OCI-LY7 (cell line): ENCODE measurements at regions not wholly inside any gene's neighbourhood (a gene's known extent, or its start where the extent isn't known, plus 50 kb on each side); places are given as distances from the start of the nearest gene placed in this dataset.

Experiments used
- BruUV-seq: library from RNA; stranded (reverse); fragments of 400-500 nt; replicated peaks from 2 replicates; lab custom pipeline; 2021; lab: Mats Ljungman, UMichigan
- CTCF ChIA-PET: fragments of 300-600 bp; sonication (Branson Sonifier 250); formaldehyde crosslinking; loops from one replicate; lab custom pipeline; 2022; ENCODE audit warnings: antibody characterized with exemption; ENCODE audit not compliant: unreplicated experiment; lab: Charles Lee
- POLR2A ChIA-PET: fragments of 300-600 bp; sonication (Branson Sonifier 250); formaldehyde crosslinking; loops from one replicate; lab custom pipeline; 2022; ENCODE audit warnings: antibody characterized with exemption; lab: Charles Lee
- DNase-seq: peaks from one replicate; pipeline ENCODE4 v3.0.0-alpha.2; 2015; ENCODE audit warnings: low spot score
- H2AFZ ChIP-seq: fragments of 200-600 bp; sonication (generic), shearing (Covaris generic); 2 replicates; pipeline ENCODE4 v1.6.1; 2014; ENCODE audit warnings: mild to moderate bottlenecking, antibody characterized with exemption, low read length, moderate library complexity
- H3K27ac ChIP-seq: fragments of 200-600 bp; sonication (generic); 2 replicates; pipeline ENCODE4 v1.5.1; 2014; ENCODE audit warnings: mixed run types, low read depth, mild to moderate bottlenecking, moderate library complexity, low read length, inconsistent platforms; ENCODE audit not compliant: poor library complexity, severe bottlenecking
- H3K36me3 ChIP-seq: fragments of 200-600 bp; sonication (generic); 2 replicates; pipeline ENCODE4 v1.6.1; 2014; ENCODE audit warnings: mild to moderate bottlenecking, antibody characterized with exemption, low read length, moderate library complexity, mixed read lengths; ENCODE audit not compliant: insufficient read depth
- H3K4me1 ChIP-seq: fragments of 200-600 bp; sonication (generic); 2 replicates; pipeline ENCODE4 v1.5.1; 2014; ENCODE audit warnings: mild to moderate bottlenecking, low read length; ENCODE audit not compliant: insufficient read depth, poor library complexity, severe bottlenecking
- H3K4me2 ChIP-seq: fragments of 200-600 bp; sonication (generic); 2 replicates; pipeline ENCODE4 v1.6.1; 2014; ENCODE audit warnings: mild to moderate bottlenecking, low read length
- H3K4me3 ChIP-seq: fragments of 200-600 bp; sonication (generic); 2 replicates; pipeline ENCODE4 v1.5.1; 2014; ENCODE audit warnings: mild to moderate bottlenecking, low read depth, low read length; ENCODE audit not compliant: poor library complexity, severe bottlenecking
- H3K79me2 ChIP-seq: fragments of 200-600 bp; sonication (generic); 2 replicates; pipeline ENCODE4 v1.6.1; 2016; ENCODE audit warnings: low read depth, mild to moderate bottlenecking, low read length, moderate library complexity, mixed read lengths; ENCODE audit not compliant: insufficient read depth
- H3K9me2 ChIP-seq: fragments of 200-600 bp; sonication (generic); 2 replicates; pipeline ENCODE4 v1.6.1; 2016; ENCODE audit warnings: mild to moderate bottlenecking, low read length, mixed read lengths; ENCODE audit not compliant: insufficient read depth
- H3K9me3 ChIP-seq: fragments of 200-600 bp; sonication (generic); 2 replicates; pipeline ENCODE4 v1.6.1; 2014; ENCODE audit warnings: mild to moderate bottlenecking, mixed run types, low read length, mixed read lengths
- H4K20me1 ChIP-seq: fragments of 200-600 bp; sonication (generic); 2 replicates; pipeline ENCODE4 v1.6.1; 2014; ENCODE audit warnings: mild to moderate bottlenecking, antibody characterized with exemption, low read length, moderate library complexity, mixed read lengths; ENCODE audit not compliant: insufficient read depth
- EZH2phosphoT487 ChIP-seq: fragments of 200-600 bp; sonication (generic); IDR thresholded peaks from 2 replicates; pipeline ENCODE4 v1.6.1; 2018; ENCODE audit warnings: low read depth, borderline replicate concordance, mild to moderate bottlenecking, mixed run types, antibody characterized with exemption, low read length, moderate library complexity, mixed read lengths
- intact Hi-C: fragments of 100-400 bp; cut with micrococcal nuclease; formaldehyde crosslinking; loops from one replicate; pipeline ENCODE4 v1.10.0; 2022; ENCODE audit not compliant: unreplicated experiment
- TF ChIP-seq, protein P1 (sequence below): fragments of 200-600 bp; sonication (generic); conservative IDR thresholded peaks from 2 replicates; pipeline ENCODE4 v1.5.1; 2014; ENCODE audit warnings: mild to moderate bottlenecking, antibody characterized with exemption, low read length, moderate library complexity, mixed read lengths

DNA sequence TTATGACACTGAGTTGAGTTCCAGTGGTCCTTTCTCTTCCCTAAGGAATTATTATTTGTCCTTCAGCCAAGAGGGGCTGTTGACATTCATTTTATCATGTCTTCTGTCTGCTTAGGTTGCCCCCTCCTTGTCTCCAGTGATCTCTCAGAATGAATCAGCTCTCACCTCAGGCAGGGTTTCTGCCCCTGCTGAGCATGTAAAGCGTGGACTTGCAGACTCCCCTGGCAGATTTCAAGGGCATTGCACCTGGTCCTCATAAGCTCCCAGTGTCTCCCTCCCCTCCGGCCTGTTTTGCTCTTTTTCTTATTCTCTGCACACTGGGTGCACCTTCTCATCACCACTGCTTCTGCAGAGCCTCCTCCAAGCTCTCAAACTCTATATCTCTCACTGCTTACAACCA lies 188.4 kb downstream of the KCNS3 start:
- intact Hi-C loops = no loop called here
- Histone ChIP-seq H4K20me1 (no peaks in the 10 kb centered on the region), H3K79me2 (no peaks in the 10 kb centered on the region), H3K36me3 (no peaks in the 10 kb centered on the region), H2AFZ (no peak overlapping the region), H3K4me2 (no peak overlapping the region), H3K9me2 (no peaks in the 10 kb centered on the region), H3K9me3 (no peaks in the 10 kb centered on the region), H3K27ac (no peak overlapping the region), H3K4me1 (no peaks in the 10 kb centered on the region), H3K4me3 (no peak overlapping the region)
- no TSS peak for BruUV-seq
- ChIA-PET POLR2A (no interaction called here), CTCF (no interaction called here)
- TF ChIP-seq EZH2phosphoT487 = no peak
- TF ChIP-seq, protein P1, sequence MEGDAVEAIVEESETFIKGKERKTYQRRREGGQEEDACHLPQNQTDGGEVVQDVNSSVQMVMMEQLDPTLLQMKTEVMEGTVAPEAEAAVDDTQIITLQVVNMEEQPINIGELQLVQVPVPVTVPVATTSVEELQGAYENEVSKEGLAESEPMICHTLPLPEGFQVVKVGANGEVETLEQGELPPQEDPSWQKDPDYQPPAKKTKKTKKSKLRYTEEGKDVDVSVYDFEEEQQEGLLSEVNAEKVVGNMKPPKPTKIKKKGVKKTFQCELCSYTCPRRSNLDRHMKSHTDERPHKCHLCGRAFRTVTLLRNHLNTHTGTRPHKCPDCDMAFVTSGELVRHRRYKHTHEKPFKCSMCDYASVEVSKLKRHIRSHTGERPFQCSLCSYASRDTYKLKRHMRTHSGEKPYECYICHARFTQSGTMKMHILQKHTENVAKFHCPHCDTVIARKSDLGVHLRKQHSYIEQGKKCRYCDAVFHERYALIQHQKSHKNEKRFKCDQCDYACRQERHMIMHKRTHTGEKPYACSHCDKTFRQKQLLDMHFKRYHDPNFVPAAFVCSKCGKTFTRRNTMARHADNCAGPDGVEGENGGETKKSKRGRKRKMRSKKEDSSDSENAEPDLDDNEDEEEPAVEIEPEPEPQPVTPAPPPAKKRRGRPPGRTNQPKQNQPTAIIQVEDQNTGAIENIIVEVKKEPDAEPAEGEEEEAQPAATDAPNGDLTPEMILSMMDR = no peak
- no peak for DNase-seq

DNA sequence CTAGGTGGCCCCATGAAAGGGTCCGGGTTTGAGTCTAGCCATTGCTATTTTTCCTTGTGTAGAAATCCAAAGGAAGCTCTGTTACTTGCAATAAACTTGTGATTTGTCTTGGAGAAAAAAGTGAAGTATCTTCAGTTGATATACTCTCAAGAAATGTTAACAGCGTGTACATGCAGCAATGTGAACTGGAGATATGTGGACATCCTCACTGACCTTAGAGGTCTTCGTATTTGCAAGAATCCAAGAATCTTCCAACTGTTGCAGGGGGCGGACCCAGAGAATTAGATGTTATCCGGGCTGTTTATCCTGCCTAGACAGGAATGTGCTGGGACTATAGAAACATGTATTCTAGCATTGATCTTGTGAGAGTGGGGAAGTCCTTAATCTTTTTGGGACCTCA lies 187.6 kb downstream of the KCNS3 start:
- no peak for TF ChIP-seq EZH2phosphoT487
- TF ChIP-seq, protein P1 = no peak
- no peaks in the 10 kb centered on the region for H3K79me2 ChIP-seq
- H3K9me3 ChIP-seq = no peaks in the 10 kb centered on the region
- no peak overlapping the region for H2AFZ ChIP-seq
- no peak overlapping the region for H3K4me3 ChIP-seq
- no peaks in the 10 kb centered on the region for H4K20me1 ChIP-seq
- ChIA-PET CTCF (no interaction called here), POLR2A (no interaction called here)
- intact Hi-C loops = no loop called here
- no TSS peak for BruUV-seq
- H3K36me3 ChIP-seq = no peaks in the 10 kb centered on the region
- H3K4me2 ChIP-seq = no peak overlapping the region
- no peak overlapping the region for H3K27ac ChIP-seq
- no peaks in the 10 kb centered on the region for H3K9me2 ChIP-seq
- no peak for DNase-seq
- no peaks in the 10 kb centered on the region for H3K4me1 ChIP-seq

DNA sequence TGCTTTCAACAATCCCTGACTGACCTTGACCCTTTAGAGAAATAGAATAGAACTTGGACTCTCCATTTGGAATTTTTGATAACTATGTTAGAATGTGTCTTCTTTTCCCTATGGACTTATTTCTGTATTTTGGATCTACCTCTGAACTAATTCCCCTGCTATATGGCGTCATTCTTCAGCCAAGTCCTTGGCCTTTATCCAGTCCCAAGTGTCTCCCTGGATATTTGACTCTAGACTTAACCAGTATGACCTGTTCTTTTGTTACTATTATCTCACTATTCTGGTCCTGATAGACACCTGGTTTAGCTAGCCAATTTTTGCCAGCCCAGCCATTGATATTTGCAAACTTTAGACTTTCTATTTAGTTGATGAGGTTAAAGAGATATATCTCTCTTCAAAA lies 186.8 kb downstream of the KCNS3 start:
- CTCF ChIA-PET = no interaction called here
- BruUV-seq = no TSS peak
- POLR2A ChIA-PET = no interaction called here

More for the DNA sequence above, 186.8 kb downstream of the KCNS3 start:
- no peaks in the 10 kb centered on the region for H3K9me2 ChIP-seq
- no peaks in the 10 kb centered on the region for H4K20me1 ChIP-seq
- no peak overlapping the region for H3K27ac ChIP-seq
- intact Hi-C loops = no loop called here
- no peak overlapping the region for H2AFZ ChIP-seq
- no peaks in the 10 kb centered on the region for H3K36me3 ChIP-seq
- H3K79me2 ChIP-seq = no peaks in the 10 kb centered on the region
- no peak overlapping the region for H3K4me2 ChIP-seq
- no peaks in the 10 kb centered on the region for H3K4me1 ChIP-seq
- no peak overlapping the region for H3K4me3 ChIP-seq
- no peak for DNase-seq
- TF ChIP-seq, protein P1 = no peak
- TF ChIP-seq EZH2phosphoT487 = no peak
- no peaks in the 10 kb centered on the region for H3K9me3 ChIP-seq
